Mammary epithelial cell (primary cell): ENCODE measurements at regions not wholly inside any gene's neighbourhood (a gene's known extent, or its start where the extent isn't known, plus 50 kb on each side); places are given as distances from the start of the nearest gene placed in this dataset.

Source experiments
- EZH2 ChIP-seq: IDR thresholded peaks from 2 replicates; pipeline ENCODE4 v1.6.1; 2012; ENCODE audit warnings: low read length, inconsistent platforms, borderline replicate concordance
- TF ChIP-seq, protein P1 (sequence below), 2 donors: IDR thresholded peaks in 1 of 2; conservative IDR thresholded peaks in 1 of 2; 2 replicates each; pipeline ENCODE4 v1.5.1; 2011 to 2012; ENCODE audit warnings: inconsistent platforms in 2 of 2, low read length in 2 of 2, mild to moderate bottlenecking in 2 of 2, control low read depth in 1 of 2, low read depth in 1 of 2; ENCODE audit not compliant: insufficient read depth in 1 of 2; ENCODE audit errors: extremely low read depth in 1 of 2

- TF ChIP-seq, protein P1, sequence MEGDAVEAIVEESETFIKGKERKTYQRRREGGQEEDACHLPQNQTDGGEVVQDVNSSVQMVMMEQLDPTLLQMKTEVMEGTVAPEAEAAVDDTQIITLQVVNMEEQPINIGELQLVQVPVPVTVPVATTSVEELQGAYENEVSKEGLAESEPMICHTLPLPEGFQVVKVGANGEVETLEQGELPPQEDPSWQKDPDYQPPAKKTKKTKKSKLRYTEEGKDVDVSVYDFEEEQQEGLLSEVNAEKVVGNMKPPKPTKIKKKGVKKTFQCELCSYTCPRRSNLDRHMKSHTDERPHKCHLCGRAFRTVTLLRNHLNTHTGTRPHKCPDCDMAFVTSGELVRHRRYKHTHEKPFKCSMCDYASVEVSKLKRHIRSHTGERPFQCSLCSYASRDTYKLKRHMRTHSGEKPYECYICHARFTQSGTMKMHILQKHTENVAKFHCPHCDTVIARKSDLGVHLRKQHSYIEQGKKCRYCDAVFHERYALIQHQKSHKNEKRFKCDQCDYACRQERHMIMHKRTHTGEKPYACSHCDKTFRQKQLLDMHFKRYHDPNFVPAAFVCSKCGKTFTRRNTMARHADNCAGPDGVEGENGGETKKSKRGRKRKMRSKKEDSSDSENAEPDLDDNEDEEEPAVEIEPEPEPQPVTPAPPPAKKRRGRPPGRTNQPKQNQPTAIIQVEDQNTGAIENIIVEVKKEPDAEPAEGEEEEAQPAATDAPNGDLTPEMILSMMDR (conservative IDR thresholded peaks at IDR 0.05 in 1 of 2, IDR thresholded peaks at IDR 0.05 in 1 of 2; ENCODE audit: extremely low read depth in 1 of 2, insufficient read depth in 1 of 2, low read depth in 1 of 2, low read length in 2 of 2): no peak
- no peak for TF ChIP-seq EZH2
Measured at GRCh38 chr5:124645396-124645795, 101.0 kb downstream of the ZNF608 start.
